ENCODE measurements at regions not wholly inside any gene's neighbourhood (a gene's known extent, or its start where the extent isn't known, plus 50 kb on each side); places are given as distances from the start of the nearest gene placed in this dataset.
"Not testable (repeated sequence)": the region's sequence is repeated elsewhere in the genome, so short reads cannot be mapped to it uniquely, and the experiment has no call there.

DNA sequence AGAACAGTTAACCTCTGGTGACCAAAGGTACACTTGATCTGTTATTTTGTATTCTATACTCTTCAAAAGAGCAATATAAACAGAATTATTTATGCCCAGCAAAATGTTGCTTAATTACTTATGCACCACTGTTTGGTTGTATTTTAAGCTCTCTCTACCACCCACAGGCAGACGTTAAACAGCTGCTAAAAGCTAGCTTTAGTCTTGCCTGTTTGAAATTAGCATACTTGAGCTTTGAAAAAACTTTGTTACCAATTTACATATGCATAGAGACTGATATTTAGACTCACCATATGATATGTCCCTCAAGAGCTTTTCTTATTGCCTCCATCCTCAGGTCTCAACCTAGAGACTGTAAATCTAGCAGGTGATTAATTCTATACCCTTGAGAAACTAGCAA lies 426.9 kb downstream of the NR4A2 start:
- no peak for ATAC-seq
- no peaks in the 10 kb centered on the region for H3K27me3 Mint-ChIP-seq
- no peak overlapping the region for H3K27ac Mint-ChIP-seq
- H3K9me3 Mint-ChIP-seq, result no peaks in the 10 kb centered on the region
- DNase-seq, result no peak
- no peaks in the 10 kb centered on the region for H3K36me3 Mint-ChIP-seq (ENCODE audit: low read depth)
- no peak overlapping the region for H3K4me3 Mint-ChIP-seq
- H3K4me1 Mint-ChIP-seq, result no peaks in the 10 kb centered on the region

DNA sequence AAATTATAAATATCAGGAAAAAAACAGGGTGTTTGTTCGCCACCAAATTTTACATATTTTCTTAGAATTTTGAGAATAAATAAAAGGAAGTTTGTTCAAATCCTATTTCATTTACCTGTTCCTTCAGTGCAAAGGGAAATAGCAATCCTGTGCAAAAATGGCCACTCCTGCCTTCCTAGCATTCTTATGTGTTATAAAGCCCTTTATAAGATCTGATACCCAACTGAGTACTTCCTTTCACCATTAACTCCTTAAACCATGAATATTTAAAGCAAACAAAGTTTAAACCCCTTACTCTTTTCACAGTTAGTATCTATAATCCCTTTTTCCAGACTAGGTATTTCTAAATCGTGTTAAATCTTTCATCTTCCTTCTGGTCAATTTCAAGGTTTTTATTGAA lies 427.8 kb downstream of the NR4A2 start:
- DNase-seq, result no peak
- Mint-ChIP-seq H3K9me3 (no peaks in the 10 kb centered on the region), H3K36me3 (ENCODE audit: low read depth) (no peaks in the 10 kb centered on the region), H3K27ac (no peak overlapping the region), H3K4me3 (no peak overlapping the region), H3K4me1 (no peaks in the 10 kb centered on the region), H3K27me3 (no peaks in the 10 kb centered on the region)
- no peak for ATAC-seq

DNA sequence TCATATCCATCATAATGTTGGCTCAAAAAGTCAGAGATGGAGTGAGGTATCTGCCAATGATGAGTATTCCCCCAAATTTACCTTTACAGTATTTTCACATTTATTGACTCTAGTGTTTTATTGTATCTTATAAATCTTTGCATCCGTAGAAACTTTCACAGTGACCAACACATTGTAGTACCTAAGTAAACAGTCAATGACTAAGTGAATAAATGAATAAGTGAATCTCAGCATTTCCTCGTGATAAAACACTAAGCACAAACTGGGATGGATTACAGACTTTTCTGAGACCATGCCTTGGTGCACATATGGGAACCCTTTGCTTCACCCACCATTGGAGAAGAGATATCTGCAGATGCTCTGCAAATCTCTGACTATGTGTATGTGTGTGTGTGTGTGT lies 429.9 kb downstream of the NR4A2 start:
- Mint-ChIP-seq H3K9me3 (no peaks in the 10 kb centered on the region), H3K27ac (no peak overlapping the region), H3K36me3 (ENCODE audit: low read depth) (no peaks in the 10 kb centered on the region), H3K27me3 (no peaks in the 10 kb centered on the region), H3K4me3 (no peak overlapping the region), H3K4me1 (no peaks in the 10 kb centered on the region)
- ATAC-seq (no peak), DNase-seq (no peak)

DNA sequence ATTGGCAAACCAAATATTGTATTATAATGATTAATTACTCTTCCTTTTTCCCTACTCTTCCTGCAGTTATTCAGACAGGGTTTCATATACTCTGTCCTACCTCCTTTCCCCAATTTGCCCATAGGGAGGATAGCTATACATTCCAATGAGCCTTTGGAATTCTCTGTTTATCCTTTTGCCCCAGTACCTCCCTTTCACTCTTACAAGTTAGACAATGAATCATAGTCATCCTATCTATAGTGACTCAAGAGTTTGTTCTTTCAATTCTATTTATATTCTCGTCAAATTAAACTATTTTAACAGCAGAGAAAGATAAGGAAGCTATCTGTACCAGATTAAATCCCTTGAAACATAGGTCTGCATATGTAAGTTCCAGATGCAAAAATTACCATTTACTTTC lies 437.5 kb downstream of the NR4A2 start:
- H3K9me3 Mint-ChIP-seq, result peaks cover 7% of the 10 kb centered on the region
- no peak overlapping the region for H3K27ac Mint-ChIP-seq
- no peaks in the 10 kb centered on the region for H3K4me1 Mint-ChIP-seq
- H3K4me3 Mint-ChIP-seq, result no peak overlapping the region
- DNase-seq, result no peak
- H3K27me3 Mint-ChIP-seq, result no peaks in the 10 kb centered on the region
- no peak for ATAC-seq
- H3K36me3 Mint-ChIP-seq (ENCODE audit: low read depth), result no peaks in the 10 kb centered on the region

DNA sequence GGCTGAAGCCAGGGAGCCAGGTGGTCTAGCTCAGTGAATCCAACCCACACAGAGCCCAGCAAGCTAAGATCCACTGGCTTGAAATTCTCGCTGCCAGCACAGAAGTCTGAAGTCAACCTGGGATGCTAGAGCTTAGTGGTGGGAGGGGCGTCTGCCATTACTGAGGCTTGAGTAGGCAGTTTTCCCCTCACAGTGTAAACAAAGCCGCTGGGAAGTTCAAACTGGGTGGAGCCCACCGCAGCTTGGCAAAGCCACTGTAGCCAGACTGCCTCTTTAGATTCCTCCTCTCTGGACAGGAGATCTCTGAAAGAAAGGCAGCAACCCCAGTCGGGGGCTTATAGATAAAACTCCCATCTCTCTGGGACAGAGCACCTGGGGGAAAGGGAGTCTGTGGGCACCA lies 452.1 kb downstream of the NR4A2 start:
- peaks cover 32% of the 10 kb centered on the region for H3K9me3 Mint-ChIP-seq
- not testable (repeated sequence) for H3K27me3 Mint-ChIP-seq; H3K27ac Mint-ChIP-seq; DNase-seq; ATAC-seq; H3K36me3 Mint-ChIP-seq (ENCODE audit: low read depth); H3K4me3 Mint-ChIP-seq; H3K4me1 Mint-ChIP-seq

DNA sequence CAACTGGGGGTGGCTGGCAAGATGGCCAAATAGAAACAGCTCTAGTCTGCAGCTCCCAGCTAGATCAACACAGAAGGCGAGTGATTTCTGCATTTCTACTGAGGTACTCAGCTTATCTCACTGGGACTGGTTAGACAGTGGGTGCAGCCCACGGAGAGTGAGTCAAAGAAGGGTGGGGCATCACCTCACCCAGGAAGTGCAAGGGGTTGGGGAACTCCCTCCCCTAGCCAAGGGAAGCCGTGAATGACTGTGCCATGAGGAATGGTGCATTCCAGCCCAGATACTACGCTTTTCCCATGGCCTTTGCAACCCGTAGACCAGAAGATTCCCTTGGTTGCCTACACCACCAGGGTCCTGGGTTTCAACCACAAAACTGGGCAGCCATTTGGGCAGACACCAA lies 452.6 kb downstream of the NR4A2 start:
- H3K27me3 Mint-ChIP-seq; ATAC-seq; DNase-seq; H3K36me3 Mint-ChIP-seq (ENCODE audit: low read depth); H3K4me1 Mint-ChIP-seq; H3K27ac Mint-ChIP-seq; H3K4me3 Mint-ChIP-seq: not testable (repeated sequence)
- peaks cover 29% of the 10 kb centered on the region for H3K9me3 Mint-ChIP-seq

DNA sequence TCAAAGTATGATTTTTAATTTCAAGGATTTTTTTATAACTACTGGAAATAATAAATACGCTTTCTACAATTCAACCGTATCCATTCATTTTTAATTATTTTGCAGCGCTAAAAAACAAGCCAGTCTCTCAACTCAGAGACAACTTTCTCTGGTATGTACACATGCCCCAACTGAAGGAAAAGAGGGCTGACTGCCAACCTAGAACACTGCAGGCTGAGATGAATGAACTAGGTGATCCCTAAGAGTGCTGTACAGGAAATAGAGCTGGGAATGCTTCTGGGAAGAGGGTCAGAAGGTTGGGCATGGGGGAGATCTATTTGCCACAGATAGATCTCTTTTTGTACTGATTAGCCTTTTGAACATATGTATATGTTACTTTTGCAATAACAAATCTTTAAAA lies 460.1 kb downstream of the NR4A2 start:
- Mint-ChIP-seq H3K9me3 (peaks cover 12% of the 10 kb centered on the region), H3K27me3 (no peaks in the 10 kb centered on the region), H3K4me3 (no peak overlapping the region), H3K4me1 (no peaks in the 10 kb centered on the region), H3K27ac (no peak overlapping the region), H3K36me3 (ENCODE audit: low read depth) (no peaks in the 10 kb centered on the region)
- ATAC-seq (no peak), DNase-seq (no peak)

DNA sequence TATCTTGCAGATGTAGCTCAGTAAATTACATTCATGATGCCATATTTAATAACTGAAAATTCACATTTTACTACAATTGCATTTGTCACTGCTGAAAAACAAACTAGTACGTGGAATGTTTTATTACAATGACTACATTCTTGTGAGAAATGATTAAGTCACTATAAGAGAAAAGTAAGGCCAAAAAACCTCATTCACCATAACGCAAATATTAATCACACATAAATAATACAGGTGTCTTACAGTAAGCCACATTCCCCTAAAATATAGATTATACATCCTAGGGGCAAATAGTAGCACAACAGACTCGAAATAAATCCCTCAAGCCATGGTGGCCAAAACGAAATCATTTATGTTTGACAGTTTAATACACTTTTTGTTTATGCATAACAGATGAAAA lies 460.6 kb downstream of the NR4A2 start:
- H3K4me3 Mint-ChIP-seq, result no peak overlapping the region
- H3K27ac Mint-ChIP-seq, result no peak overlapping the region
- no peaks in the 10 kb centered on the region for H3K4me1 Mint-ChIP-seq
- H3K27me3 Mint-ChIP-seq, result no peaks in the 10 kb centered on the region
- H3K36me3 Mint-ChIP-seq (ENCODE audit: low read depth), result no peaks in the 10 kb centered on the region
- ATAC-seq (no peak), DNase-seq (no peak)
- peaks cover 12% of the 10 kb centered on the region for H3K9me3 Mint-ChIP-seq

DNA sequence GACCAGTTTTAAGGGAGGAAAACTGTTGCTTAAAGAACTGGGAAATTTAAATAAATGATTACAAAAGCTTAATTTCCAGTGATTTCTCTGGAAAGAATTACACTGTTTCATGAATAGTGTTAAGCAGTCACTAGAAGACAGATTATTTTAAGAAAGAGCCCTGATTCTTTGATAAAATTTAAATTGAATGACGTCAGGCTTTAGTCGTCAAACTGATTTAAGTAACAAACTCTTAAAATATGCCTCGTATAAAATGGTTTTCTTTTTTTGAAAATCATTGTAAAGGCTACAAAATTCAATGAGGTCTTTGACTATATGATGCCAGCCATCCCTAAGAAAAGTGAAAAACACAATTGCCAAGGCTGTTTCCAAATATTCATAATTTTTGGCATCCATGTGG lies 465.0 kb downstream of the NR4A2 start:
- ATAC-seq (no peak), DNase-seq (no peak)
- no peaks in the 10 kb centered on the region for H3K27me3 Mint-ChIP-seq
- no peaks in the 10 kb centered on the region for H3K4me1 Mint-ChIP-seq
- no peak overlapping the region for H3K27ac Mint-ChIP-seq
- H3K4me3 Mint-ChIP-seq, result no peak overlapping the region
- no peaks in the 10 kb centered on the region for H3K36me3 Mint-ChIP-seq (ENCODE audit: low read depth)
- no peaks in the 10 kb centered on the region for H3K9me3 Mint-ChIP-seq

DNA sequence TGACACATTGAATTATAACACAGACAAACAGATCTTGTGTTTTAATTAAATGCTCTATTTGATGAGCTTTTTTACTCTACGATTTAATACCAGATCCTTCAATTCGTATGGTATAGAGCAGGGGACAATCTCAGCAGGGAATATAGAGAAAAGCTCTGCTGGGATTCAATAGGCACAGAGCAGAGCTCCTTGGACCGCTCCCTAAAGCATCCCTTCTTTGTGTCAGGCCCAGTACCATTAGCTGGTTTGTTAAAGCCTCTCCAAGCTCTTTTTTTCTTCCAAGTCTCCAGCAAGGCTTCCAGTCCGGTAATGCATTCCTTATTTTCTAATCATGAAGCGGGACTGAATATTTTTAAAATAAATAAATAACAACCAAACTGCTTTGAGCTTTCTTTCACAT lies 466.0 kb downstream of the NR4A2 start:
- no peak for DNase-seq
- Mint-ChIP-seq H3K4me3 (no peak overlapping the region), H3K4me1 (no peaks in the 10 kb centered on the region), H3K9me3 (no peaks in the 10 kb centered on the region), H3K27ac (no peak overlapping the region), H3K36me3 (ENCODE audit: low read depth) (no peaks in the 10 kb centered on the region), H3K27me3 (no peaks in the 10 kb centered on the region)
- no peak for ATAC-seq

DNA sequence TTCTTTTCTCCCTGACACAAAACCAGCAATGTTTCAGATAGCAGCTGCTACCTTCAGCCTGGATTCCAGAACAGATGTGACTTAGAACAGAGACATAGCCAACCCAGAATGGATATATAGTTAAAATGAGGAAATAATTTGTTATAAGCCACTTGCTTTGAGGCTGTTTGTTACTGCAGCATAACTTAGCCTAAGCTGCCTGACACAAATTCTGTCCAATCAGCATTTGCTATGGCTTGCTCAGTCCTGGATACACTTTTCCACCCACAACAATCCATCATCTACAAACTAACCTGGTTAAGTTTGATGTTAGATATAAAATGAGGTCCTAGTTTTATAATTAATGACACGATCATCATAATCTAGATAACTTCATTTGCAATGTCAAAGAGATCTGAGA lies 480.4 kb downstream of the NR4A2 start:
- no peaks in the 10 kb centered on the region for H3K4me1 Mint-ChIP-seq
- no peaks in the 10 kb centered on the region for H3K9me3 Mint-ChIP-seq
- H3K27ac Mint-ChIP-seq, result no peak overlapping the region
- no peak for ATAC-seq
- H3K36me3 Mint-ChIP-seq (ENCODE audit: low read depth), result no peaks in the 10 kb centered on the region
- no peaks in the 10 kb centered on the region for H3K27me3 Mint-ChIP-seq
- DNase-seq, result no peak
- H3K4me3 Mint-ChIP-seq, result no peak overlapping the region

DNA sequence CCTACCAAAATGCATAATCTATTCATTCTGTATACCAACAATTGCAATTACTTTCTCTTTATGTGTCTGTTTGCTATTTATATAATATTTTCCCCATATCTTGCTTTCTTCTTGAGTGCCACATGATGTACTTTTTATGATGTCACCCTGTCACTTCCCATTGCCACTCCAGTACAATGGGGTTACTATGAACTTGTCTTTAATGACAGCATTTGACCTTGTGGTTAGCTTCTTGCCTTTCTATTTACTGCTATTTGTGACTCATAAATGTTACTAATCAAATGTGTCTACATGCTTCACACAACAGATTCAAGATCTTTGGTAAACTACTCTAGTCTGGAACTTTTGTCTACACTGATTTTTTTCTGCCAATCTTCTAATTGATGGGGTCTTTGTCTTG lies 486.3 kb downstream of the NR4A2 start:
- H3K9me3 Mint-ChIP-seq, result no peaks in the 10 kb centered on the region
- ATAC-seq (no peak), DNase-seq (no peak)
- H3K4me3 Mint-ChIP-seq, result no peak overlapping the region
- H3K27me3 Mint-ChIP-seq, result no peaks in the 10 kb centered on the region
- H3K27ac Mint-ChIP-seq, result no peak overlapping the region
- H3K4me1 Mint-ChIP-seq, result no peaks in the 10 kb centered on the region
- H3K36me3 Mint-ChIP-seq (ENCODE audit: low read depth), result no peaks in the 10 kb centered on the region

DNA sequence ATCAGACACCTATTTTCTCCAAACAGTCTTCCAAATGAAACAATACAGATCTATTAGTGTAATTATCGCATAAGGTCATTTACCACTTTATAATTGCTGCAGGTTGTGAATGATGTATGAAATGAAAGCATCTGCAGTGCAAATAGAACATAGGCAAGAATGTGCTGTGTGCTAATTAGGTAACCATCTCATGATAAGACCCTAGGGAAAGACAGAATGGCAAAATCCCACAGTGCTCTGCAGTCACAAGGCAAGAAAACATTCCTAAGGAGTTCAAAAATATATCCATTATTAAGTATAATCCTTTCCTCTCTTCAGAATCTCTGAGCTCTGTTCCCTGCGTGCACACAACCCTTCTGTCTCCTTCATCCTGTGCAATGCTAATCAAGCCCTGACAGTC lies 488.1 kb downstream of the NR4A2 start:
- H3K4me1 Mint-ChIP-seq, result no peaks in the 10 kb centered on the region
- no peak overlapping the region for H3K4me3 Mint-ChIP-seq
- no peaks in the 10 kb centered on the region for H3K27me3 Mint-ChIP-seq
- DNase-seq, result no peak
- no peak for ATAC-seq
- no peaks in the 10 kb centered on the region for H3K36me3 Mint-ChIP-seq (ENCODE audit: low read depth)
- H3K27ac Mint-ChIP-seq, result no peak overlapping the region
- H3K9me3 Mint-ChIP-seq, result no peaks in the 10 kb centered on the region

DNA sequence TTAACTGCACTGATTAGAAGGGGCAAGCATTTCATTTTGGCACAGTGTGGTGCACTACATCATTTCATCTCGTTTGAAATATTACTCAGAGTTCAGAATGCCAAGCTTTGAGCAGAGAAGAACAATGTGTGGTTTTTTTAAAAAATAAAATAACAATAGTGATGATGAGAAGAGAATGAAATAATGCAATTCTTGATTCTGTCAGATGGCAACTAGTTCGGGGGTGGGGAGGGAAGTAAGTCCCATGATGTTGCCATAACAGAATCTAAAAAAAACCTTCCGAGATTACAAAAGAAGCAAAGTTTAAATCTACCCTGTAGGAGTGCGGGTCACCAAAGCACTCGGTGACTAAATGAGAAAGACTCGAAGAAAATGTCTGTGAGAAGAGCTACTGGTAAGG lies 490.4 kb downstream of the NR4A2 start:
- Mint-ChIP-seq H3K9me3 (no peaks in the 10 kb centered on the region), H3K36me3 (ENCODE audit: low read depth) (no peaks in the 10 kb centered on the region), H3K27me3 (no peaks in the 10 kb centered on the region), H3K4me3 (no peak overlapping the region), H3K4me1 (no peaks in the 10 kb centered on the region), H3K27ac (no peak overlapping the region)
- ATAC-seq (no peak), DNase-seq (no peak)

DNA sequence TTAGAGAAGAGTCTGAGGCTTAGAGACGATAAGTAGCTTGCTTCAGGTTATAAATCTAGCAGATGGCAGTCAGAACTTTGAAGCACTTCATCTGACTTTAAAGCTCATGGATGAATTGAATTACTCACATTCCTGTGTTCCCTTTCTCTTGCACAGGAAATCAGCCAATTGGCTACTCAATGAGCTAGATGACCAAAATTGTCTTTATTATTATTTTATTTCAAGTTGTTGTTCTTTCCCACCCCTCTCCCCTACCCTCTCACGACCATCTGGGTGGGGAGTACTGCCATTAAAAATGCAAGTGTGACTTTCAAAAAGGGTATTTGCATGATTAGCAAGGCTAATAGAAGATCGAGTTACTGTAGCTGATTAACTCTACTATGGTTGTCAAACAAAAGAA lies 491.1 kb downstream of the NR4A2 start:
- H3K27ac Mint-ChIP-seq, result no peak overlapping the region
- H3K36me3 Mint-ChIP-seq (ENCODE audit: low read depth), result no peaks in the 10 kb centered on the region
- no peak for DNase-seq
- ATAC-seq, result no peak
- no peaks in the 10 kb centered on the region for H3K9me3 Mint-ChIP-seq
- H3K4me1 Mint-ChIP-seq, result no peaks in the 10 kb centered on the region
- H3K27me3 Mint-ChIP-seq, result no peaks in the 10 kb centered on the region
- H3K4me3 Mint-ChIP-seq, result no peak overlapping the region

DNA sequence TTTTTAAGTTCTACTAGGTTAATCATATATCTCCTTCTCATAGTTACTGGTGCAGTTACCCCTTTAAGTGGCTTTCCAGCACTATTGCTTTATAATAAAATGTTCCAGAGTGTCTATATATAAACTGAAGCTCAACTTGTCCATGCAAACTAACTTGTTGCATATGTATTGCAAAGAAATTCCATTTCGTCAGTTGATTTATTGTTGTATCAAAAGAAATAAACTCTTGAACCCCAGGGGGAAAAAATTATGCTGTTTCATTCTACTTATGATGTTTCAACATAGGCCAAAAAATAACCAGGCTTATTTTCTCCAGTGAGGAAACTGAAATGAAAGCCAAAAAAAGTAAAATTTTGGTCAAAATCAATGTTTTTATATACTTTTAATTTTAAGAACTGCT lies 491.9 kb downstream of the NR4A2 start:
- Mint-ChIP-seq H3K27ac (no peak overlapping the region), H3K27me3 (no peaks in the 10 kb centered on the region), H3K4me1 (no peaks in the 10 kb centered on the region), H3K9me3 (no peaks in the 10 kb centered on the region), H3K36me3 (ENCODE audit: low read depth) (no peaks in the 10 kb centered on the region), H3K4me3 (no peak overlapping the region)
- ATAC-seq, result no peak
- no peak for DNase-seq

Measured in activated naive CD8-positive, alpha-beta T cell treated with anti-CD3 and anti-CD28 coated beads, Interleukin-2, amount 50 U/mL, for 24 hours (primary cell).